ENCODE measurements at regions not wholly inside any gene's neighbourhood (a gene's known extent, or its start where the extent isn't known, plus 50 kb on each side); places are given as distances from the start of the nearest gene placed in this dataset.

- TF ChIP-seq CTCF (conservative IDR thresholded peaks at IDR 0.05; ENCODE audit: low read length), result no peak
- no peak for TF ChIP-seq EZH2phosphoT487 (IDR thresholded peaks at IDR 0.05; ENCODE audit: borderline replicate concordance)
These were observed 163.2 kb downstream of the AVL9 start for GRCh38 chr7:32658467-32658869.

All from Loucy (cell line).